ENCODE measurements at regions not wholly inside any gene's neighbourhood (a gene's known extent, or its start where the extent isn't known, plus 50 kb on each side); places are given as distances from the start of the nearest gene placed in this dataset.

GRCh38 chr9:107660976-107661375 is 171.4 kb upstream of the KLF4 start:
- TF ChIP-seq CTCF (IDR thresholded peaks at IDR 0.05): no peak
- no peak for TF ChIP-seq POLR2A (IDR thresholded peaks at IDR 0.05)

Measured in adrenal gland (tissue), 5 donors.